ENCODE measurements at regions not wholly inside any gene's neighbourhood (a gene's known extent, or its start where the extent isn't known, plus 50 kb on each side); places are given as distances from the start of the nearest gene placed in this dataset.

DNA sequence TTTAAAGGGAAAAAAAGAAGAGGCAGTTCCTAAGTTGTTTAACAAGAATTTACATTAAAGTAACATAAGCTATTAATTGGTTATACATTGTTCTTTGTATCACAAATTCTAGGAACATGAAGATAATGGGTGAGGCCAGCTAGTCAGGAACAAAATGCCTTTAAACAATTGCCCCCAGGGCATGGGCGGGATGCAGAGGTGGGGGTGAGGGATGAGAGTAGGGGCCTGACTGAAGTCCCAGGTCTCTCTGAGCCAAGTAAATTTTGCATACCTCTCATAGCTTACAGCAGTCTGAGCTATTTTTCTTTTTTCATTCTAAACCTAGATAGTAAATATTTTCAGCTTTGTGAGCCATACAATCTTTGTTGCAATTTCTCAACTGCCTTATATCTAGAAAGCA, 77.8 kb upstream of the RNU6-1 start:
- Histone ChIP-seq H3K36me3 (ENCODE audit: control insufficient read depth in 3 of 3, insufficient read depth in 3 of 3, low read length in 3 of 3) (no peaks in the 10 kb centered on the region), H3K27me3 (ENCODE audit: control insufficient read depth in 3 of 3, insufficient read depth in 3 of 3, low read length in 3 of 3) (no peaks in the 10 kb centered on the region), H3K4me1 (ENCODE audit: control insufficient read depth in 3 of 3, insufficient read depth in 3 of 3, low read length in 3 of 3) (peaks cover 25 to 31% (median 25%) of the 10 kb centered on the region in 3 donors), H3K27ac (ENCODE audit: low read depth, low read length) (peak overlapping the region; percentile 88), H3K4me3 (ENCODE audit: low read length in 3 of 3) (no peak overlapping the region), H3K9ac (ENCODE audit: low read depth in 1 of 3, low read length in 3 of 3) (peak overlapping the region in 1 of 3 donors; percentile 27), H3K9me3 (ENCODE audit: control insufficient read depth in 3 of 3, low read length in 3 of 3) (no peaks in the 10 kb centered on the region)

GRCh38 chr15:67918205-67918861, 78.5 kb upstream of the RNU6-1 start:
- Histone ChIP-seq H3K36me3 (ENCODE audit: control insufficient read depth in 3 of 3, insufficient read depth in 3 of 3, low read length in 3 of 3) (no peaks in the 10 kb centered on the region), H3K9ac (ENCODE audit: low read depth in 1 of 3, low read length in 3 of 3) (no peak overlapping the region), H3K27me3 (ENCODE audit: control insufficient read depth in 3 of 3, insufficient read depth in 3 of 3, low read length in 3 of 3) (no peaks in the 10 kb centered on the region), H3K4me1 (ENCODE audit: control insufficient read depth in 3 of 3, insufficient read depth in 3 of 3, low read length in 3 of 3) (peaks cover 25 to 31% (median 25%) of the 10 kb centered on the region in 3 donors), H3K27ac (ENCODE audit: low read depth, low read length) (no peak overlapping the region), H3K4me3 (ENCODE audit: low read length in 3 of 3) (no peak overlapping the region), H3K9me3 (ENCODE audit: control insufficient read depth in 3 of 3, low read length in 3 of 3) (no peaks in the 10 kb centered on the region)

- H3K4me1 ChIP-seq (ENCODE audit: control insufficient read depth in 3 of 3, insufficient read depth in 3 of 3, low read length in 3 of 3), result peaks cover 12 to 28% (median 20%) of the 10 kb centered on the region in 3 donors
- no peak overlapping the region for H3K27ac ChIP-seq (ENCODE audit: low read depth, low read length)
Measured at GRCh38 chr15:67920524-67921240, 80.8 kb upstream of the RNU6-1 start.

GRCh38 chr15:67922106-67922675, 82.3 kb upstream of the RNU6-1 start:
- H3K4me1 ChIP-seq (ENCODE audit: control insufficient read depth in 3 of 3, insufficient read depth in 3 of 3, low read length in 3 of 3), result peaks cover under 1 to 13% (median 12%) of the 10 kb centered on the region in 3 donors
- no peaks in the 10 kb centered on the region for H3K9me3 ChIP-seq (ENCODE audit: control insufficient read depth in 3 of 3, low read length in 3 of 3)
- H3K9ac ChIP-seq (ENCODE audit: low read depth in 1 of 3, low read length in 3 of 3), result no peak overlapping the region
- H3K4me3 ChIP-seq (ENCODE audit: low read length in 3 of 3), result no peak overlapping the region
- no peak overlapping the region for H3K27ac ChIP-seq (ENCODE audit: low read depth, low read length)
- H3K36me3 ChIP-seq (ENCODE audit: control insufficient read depth in 3 of 3, insufficient read depth in 3 of 3, low read length in 3 of 3), result no peaks in the 10 kb centered on the region
- no peaks in the 10 kb centered on the region for H3K27me3 ChIP-seq (ENCODE audit: control insufficient read depth in 3 of 3, insufficient read depth in 3 of 3, low read length in 3 of 3)

More at GRCh38 chr15:67920524-67921240, 80.8 kb upstream of the RNU6-1 start:
- Histone ChIP-seq H3K27me3 (ENCODE audit: control insufficient read depth in 3 of 3, insufficient read depth in 3 of 3, low read length in 3 of 3) (no peaks in the 10 kb centered on the region), H3K9me3 (ENCODE audit: control insufficient read depth in 3 of 3, low read length in 3 of 3) (no peaks in the 10 kb centered on the region), H3K9ac (ENCODE audit: low read depth in 1 of 3, low read length in 3 of 3) (no peak overlapping the region), H3K36me3 (ENCODE audit: control insufficient read depth in 3 of 3, insufficient read depth in 3 of 3, low read length in 3 of 3) (no peaks in the 10 kb centered on the region), H3K4me3 (ENCODE audit: low read length in 3 of 3) (no peak overlapping the region)

DNA sequence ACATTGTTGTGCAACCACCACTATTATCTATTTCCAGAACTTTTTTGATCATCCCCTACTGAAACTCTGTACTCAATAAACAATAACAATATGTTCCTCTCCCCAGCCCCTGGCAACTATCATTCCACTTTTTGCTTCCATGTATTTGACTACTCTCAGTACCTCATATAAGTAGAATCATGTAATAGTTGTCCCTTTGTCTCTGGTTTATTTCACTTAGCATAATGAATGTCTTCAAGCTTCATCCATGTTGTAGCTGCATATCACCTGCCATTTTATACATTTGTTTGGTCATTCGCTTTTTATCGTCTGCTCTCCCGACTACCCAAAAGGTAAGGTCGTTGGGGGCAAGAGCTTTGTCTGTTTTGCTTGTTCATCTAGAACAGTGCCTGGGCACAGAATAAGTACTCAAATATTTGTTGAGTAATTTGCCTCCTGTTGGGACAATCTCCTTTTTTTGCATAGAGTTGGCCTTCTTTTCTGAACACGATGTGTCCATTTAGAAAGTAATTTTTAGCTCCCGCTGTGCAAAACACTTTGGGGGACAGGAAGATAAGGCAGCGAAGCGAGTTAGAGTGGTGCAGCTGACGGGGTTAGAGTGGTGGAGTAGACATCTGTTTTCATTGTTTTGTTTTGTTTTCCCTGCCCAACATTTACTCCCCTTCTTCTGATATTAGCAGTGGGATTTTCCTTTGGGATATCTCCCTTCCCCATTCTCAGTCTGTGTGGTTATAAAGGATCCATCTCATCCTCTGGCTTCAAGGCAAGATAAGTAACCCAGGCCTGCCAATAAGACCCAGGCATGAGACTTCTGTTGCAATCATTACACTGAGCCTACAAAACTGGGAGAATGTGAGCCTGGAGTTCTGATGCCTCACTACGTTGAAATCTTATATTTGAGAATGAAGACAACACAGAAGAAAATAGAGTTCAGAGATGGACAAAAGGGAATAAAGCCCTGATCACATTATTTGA, 83.4 kb upstream of the RNU6-1 start:
- H3K27ac ChIP-seq (ENCODE audit: low read depth, low read length), result no peak overlapping the region
- peaks cover 0 to 8% (median 7%) of the 10 kb centered on the region in 3 donors for H3K4me1 ChIP-seq (ENCODE audit: control insufficient read depth in 3 of 3, insufficient read depth in 3 of 3, low read length in 3 of 3)
- no peaks in the 10 kb centered on the region for H3K27me3 ChIP-seq (ENCODE audit: control insufficient read depth in 3 of 3, insufficient read depth in 3 of 3, low read length in 3 of 3)
- H3K4me3 ChIP-seq (ENCODE audit: low read length in 3 of 3), result no peak overlapping the region
- H3K9ac ChIP-seq (ENCODE audit: low read depth in 1 of 3, low read length in 3 of 3), result no peak overlapping the region
- H3K36me3 ChIP-seq (ENCODE audit: control insufficient read depth in 3 of 3, insufficient read depth in 3 of 3, low read length in 3 of 3), result no peaks in the 10 kb centered on the region
- H3K9me3 ChIP-seq (ENCODE audit: control insufficient read depth in 3 of 3, low read length in 3 of 3), result no peaks in the 10 kb centered on the region

DNA sequence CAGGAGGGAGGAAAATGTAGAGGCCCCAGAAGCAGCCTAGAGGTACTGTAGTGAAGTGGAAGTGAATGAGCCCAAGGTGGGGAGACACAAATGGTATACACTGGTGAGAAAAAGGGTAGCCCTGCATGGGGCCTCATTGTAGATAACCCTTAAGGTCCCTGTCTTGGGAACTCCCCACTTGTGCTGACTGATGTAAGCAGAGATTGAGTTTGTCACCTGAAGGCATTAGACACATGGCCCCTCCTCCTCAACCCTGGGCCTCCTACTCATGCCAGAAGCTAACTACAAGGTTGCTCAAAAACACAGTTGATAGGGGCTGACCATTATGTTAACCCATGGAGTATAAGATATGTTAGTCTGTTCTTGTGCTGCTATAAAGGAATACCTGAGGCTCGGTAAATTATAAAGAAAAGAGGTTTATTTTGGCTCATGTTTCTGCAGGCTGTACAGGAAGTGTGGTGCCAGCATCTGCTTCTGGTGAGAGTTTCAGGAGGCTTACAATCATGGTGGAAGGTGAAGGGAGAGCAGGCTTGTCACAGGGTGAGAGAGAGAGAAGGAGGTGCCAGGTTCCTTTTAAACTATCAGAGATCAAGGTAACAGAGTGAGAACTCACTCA, 84.6 kb upstream of the RNU6-1 start:
- no peak overlapping the region for H3K9ac ChIP-seq (ENCODE audit: low read depth in 1 of 3, low read length in 3 of 3)
- H3K36me3 ChIP-seq (ENCODE audit: control insufficient read depth in 3 of 3, insufficient read depth in 3 of 3, low read length in 3 of 3), result no peaks in the 10 kb centered on the region
- H3K4me3 ChIP-seq (ENCODE audit: low read length in 3 of 3), result no peak overlapping the region
- H3K27ac ChIP-seq (ENCODE audit: low read depth, low read length), result peak overlapping the region; percentile 49
- no peaks in the 10 kb centered on the region for H3K9me3 ChIP-seq (ENCODE audit: control insufficient read depth in 3 of 3, low read length in 3 of 3)
- peaks cover 0 to 8% (median 7%) of the 10 kb centered on the region in 3 donors for H3K4me1 ChIP-seq (ENCODE audit: control insufficient read depth in 3 of 3, insufficient read depth in 3 of 3, low read length in 3 of 3)
- H3K27me3 ChIP-seq (ENCODE audit: control insufficient read depth in 3 of 3, insufficient read depth in 3 of 3, low read length in 3 of 3), result no peaks in the 10 kb centered on the region

GRCh38 chr15:67925182-67925581, 85.3 kb upstream of the RNU6-1 start:
- no peak overlapping the region for H3K9ac ChIP-seq (ENCODE audit: low read depth in 1 of 3, low read length in 3 of 3)
- peak overlapping the region; percentile 49 for H3K27ac ChIP-seq (ENCODE audit: low read depth, low read length)
- peaks cover 0 to 8% (median 7%) of the 10 kb centered on the region in 3 donors for H3K4me1 ChIP-seq (ENCODE audit: control insufficient read depth in 3 of 3, insufficient read depth in 3 of 3, low read length in 3 of 3)
- H3K36me3 ChIP-seq (ENCODE audit: control insufficient read depth in 3 of 3, insufficient read depth in 3 of 3, low read length in 3 of 3), result no peaks in the 10 kb centered on the region
- H3K27me3 ChIP-seq (ENCODE audit: control insufficient read depth in 3 of 3, insufficient read depth in 3 of 3, low read length in 3 of 3), result no peaks in the 10 kb centered on the region
- no peak overlapping the region for H3K4me3 ChIP-seq (ENCODE audit: low read length in 3 of 3)
- no peaks in the 10 kb centered on the region for H3K9me3 ChIP-seq (ENCODE audit: control insufficient read depth in 3 of 3, low read length in 3 of 3)

GRCh38 chr15:67927501-67928168, 87.8 kb upstream of the RNU6-1 start:
- Histone ChIP-seq H3K4me1 (ENCODE audit: control insufficient read depth in 3 of 3, insufficient read depth in 3 of 3, low read length in 3 of 3) (peaks cover 0 to 8% (median 7%) of the 10 kb centered on the region in 3 donors), H3K4me3 (ENCODE audit: low read length in 3 of 3) (no peak overlapping the region), H3K27me3 (ENCODE audit: control insufficient read depth in 3 of 3, insufficient read depth in 3 of 3, low read length in 3 of 3) (no peaks in the 10 kb centered on the region), H3K9me3 (ENCODE audit: control insufficient read depth in 3 of 3, low read length in 3 of 3) (no peaks in the 10 kb centered on the region), H3K9ac (ENCODE audit: low read depth in 1 of 3, low read length in 3 of 3) (no peak overlapping the region), H3K36me3 (ENCODE audit: control insufficient read depth in 3 of 3, insufficient read depth in 3 of 3, low read length in 3 of 3) (no peaks in the 10 kb centered on the region), H3K27ac (ENCODE audit: low read depth, low read length) (no peak overlapping the region)

- no peaks in the 10 kb centered on the region for H3K36me3 ChIP-seq (ENCODE audit: control insufficient read depth in 3 of 3, insufficient read depth in 3 of 3, low read length in 3 of 3)
- no peak overlapping the region for H3K27ac ChIP-seq (ENCODE audit: low read depth, low read length)
Measured at GRCh38 chr15:67928666-67929065, 88.8 kb upstream of the RNU6-1 start.

More at GRCh38 chr15:67928666-67929065, 88.8 kb upstream of the RNU6-1 start:
- peaks cover 0 to 8% (median 7%) of the 10 kb centered on the region in 3 donors for H3K4me1 ChIP-seq (ENCODE audit: control insufficient read depth in 3 of 3, insufficient read depth in 3 of 3, low read length in 3 of 3)
- no peaks in the 10 kb centered on the region for H3K9me3 ChIP-seq (ENCODE audit: control insufficient read depth in 3 of 3, low read length in 3 of 3)
- no peak overlapping the region for H3K4me3 ChIP-seq (ENCODE audit: low read length in 3 of 3)
- H3K9ac ChIP-seq (ENCODE audit: low read depth in 1 of 3, low read length in 3 of 3), result no peak overlapping the region
- H3K27me3 ChIP-seq (ENCODE audit: control insufficient read depth in 3 of 3, insufficient read depth in 3 of 3, low read length in 3 of 3), result no peaks in the 10 kb centered on the region

Measured in skeletal muscle tissue (tissue), 3 donors.